ENCODE measurements at regions not wholly inside any gene's neighbourhood (a gene's known extent, or its start where the extent isn't known, plus 50 kb on each side); places are given as distances from the start of the nearest gene placed in this dataset.
"Not testable (repeated sequence)": the region's sequence is repeated elsewhere in the genome, so short reads cannot be mapped to it uniquely, and the experiment has no call there.

DNA sequence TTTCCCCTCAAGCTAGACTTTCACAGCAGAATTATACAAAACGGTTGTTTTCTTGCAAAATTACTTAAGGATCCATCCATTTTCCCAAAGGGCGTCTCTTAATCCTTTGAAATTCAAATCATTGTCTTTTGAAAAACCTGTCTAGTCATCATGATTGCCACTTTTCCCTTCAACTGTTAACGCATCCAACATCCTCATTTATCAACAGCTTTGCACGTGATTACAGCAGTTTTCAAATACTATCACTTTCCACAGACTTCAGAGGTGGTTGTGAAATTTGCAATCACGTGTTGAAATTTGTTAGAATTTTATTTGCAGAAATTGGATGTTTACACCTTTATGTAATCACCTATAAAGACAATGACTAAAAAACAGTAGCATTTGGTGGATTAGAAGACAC is 304.4 kb upstream of the SLC39A10 start:
- in situ Hi-C loops (cut with HindIII; ENCODE audit: low pct_ligation_motif_present, low pct_unique_long_range_greater_than_20kb, low sequenced_read_pairs), result no loop called here
- DNase-seq, result no peak

DNA sequence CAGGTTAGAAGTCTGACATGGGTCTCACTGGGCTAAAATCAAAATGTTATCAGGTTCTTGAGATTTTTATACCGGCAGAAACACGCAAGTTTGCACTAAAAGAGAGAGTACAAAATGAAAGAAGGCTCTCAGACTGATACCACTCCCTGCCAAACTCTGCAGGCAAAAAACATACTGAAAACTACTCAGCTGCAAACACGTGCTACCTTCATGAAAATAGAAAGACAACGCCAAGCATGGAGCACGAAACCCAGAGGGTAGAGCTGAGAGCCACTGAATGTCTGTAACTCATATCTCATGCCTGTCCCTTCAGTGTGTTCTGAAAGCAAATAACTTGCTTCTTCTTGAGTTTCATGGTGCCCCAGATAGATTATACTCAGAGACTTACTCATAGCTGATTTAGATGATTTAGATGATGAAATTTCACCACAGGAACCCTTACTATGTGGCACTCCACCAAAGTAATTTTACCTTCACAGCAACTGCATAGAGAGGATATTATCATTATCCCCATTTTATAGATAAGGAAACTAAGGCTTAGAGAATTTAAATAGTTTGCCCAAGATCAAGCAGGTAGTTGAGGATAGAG is 313.0 kb upstream of the SLC39A10 start:
- no peak for DNase-seq
- in situ Hi-C loops (cut with HindIII; ENCODE audit: low pct_ligation_motif_present, low pct_unique_long_range_greater_than_20kb, low sequenced_read_pairs), result no loop called here

DNA sequence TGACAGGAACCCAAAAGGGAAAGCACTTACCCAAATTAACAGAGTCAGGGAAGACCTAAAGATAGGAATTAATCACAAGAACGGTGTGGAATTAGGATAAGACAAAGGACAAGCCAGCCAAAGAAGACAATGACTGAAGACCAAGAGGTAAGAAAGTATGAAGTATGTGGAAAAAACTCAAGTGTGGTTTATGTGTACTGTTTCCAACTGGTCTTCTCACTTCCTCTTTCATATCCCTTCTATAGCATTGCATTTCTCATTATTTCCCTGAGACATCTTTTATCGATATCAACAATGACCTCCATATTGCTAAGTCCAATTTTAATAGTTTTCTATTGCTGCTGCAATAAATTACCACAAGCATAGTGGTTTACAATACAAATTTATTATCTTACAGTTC is 313.5 kb upstream of the SLC39A10 start:
- in situ Hi-C loops (cut with HindIII; ENCODE audit: low pct_ligation_motif_present, low pct_unique_long_range_greater_than_20kb, low sequenced_read_pairs), result no loop called here

DNA sequence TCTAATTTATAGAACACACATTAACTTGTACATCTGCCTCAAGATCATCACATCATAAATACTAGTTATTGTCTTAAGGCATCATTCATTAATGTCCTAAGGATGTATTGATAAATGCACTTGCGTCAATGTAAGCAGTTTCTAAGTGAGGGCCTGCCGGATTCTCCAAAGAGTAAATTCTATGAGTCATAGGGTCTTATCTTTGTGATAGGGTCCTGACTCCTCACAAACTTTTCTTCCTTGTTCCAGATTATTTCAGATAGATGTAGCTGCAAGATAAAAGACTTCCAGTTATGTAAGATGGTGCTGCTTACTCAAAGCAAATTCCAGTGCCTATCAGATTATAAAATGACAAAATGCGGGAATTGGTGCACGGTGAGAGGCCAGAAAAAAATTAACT is 315.0 kb upstream of the SLC39A10 start:
- in situ Hi-C loops (cut with HindIII; ENCODE audit: low pct_ligation_motif_present, low pct_unique_long_range_greater_than_20kb, low sequenced_read_pairs), result no loop called here
- DNase-seq, result no peak

More for the DNA sequence above, 313.5 kb upstream of the SLC39A10 start:
- DNase-seq, result no peak

DNA sequence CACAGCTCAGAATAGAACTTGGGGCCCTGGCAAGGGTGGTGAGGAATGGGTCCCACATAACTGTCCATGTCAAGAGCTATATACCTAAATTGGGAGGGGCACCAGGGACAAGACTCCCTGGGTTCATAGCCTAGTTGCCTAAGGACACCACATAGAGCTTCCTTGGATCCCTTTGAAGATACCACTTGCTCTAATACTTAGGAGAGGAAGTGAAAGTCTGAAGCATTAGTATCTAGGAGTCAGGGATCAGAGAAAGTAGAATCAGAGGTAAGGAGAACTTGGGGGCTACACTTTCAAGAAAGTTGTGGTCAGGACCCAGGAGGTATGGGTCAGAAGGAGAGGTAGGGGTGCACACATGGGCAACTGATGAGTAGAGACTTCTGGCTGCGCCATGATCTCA is 318.2 kb upstream of the SLC39A10 start:
- in situ Hi-C loops (cut with HindIII; ENCODE audit: low pct_ligation_motif_present, low pct_unique_long_range_greater_than_20kb, low sequenced_read_pairs), result no loop called here
- DNase-seq, result no peak

DNA sequence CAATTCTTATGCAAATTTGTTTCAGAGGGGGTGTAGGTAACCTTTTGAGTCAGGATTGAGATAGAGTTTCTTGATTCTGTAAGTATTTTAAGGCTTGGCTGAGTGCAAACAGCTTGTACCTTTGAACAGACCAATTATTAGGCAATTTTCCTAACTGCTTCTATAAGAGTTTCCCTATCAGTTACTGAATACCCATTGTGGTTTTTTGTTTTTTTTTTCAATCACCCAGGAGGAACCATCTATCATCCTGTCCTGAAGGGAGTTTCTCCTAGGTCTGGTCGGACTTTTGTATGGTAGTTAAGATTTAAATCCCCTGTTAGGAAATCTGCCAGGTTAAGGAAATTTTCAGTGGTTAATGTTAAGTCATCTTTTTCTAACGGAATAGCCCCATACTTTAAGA is 319.4 kb upstream of the SLC39A10 start:
- no peak for DNase-seq
- in situ Hi-C loops (cut with HindIII; ENCODE audit: low pct_ligation_motif_present, low pct_unique_long_range_greater_than_20kb, low sequenced_read_pairs), result no loop called here

DNA sequence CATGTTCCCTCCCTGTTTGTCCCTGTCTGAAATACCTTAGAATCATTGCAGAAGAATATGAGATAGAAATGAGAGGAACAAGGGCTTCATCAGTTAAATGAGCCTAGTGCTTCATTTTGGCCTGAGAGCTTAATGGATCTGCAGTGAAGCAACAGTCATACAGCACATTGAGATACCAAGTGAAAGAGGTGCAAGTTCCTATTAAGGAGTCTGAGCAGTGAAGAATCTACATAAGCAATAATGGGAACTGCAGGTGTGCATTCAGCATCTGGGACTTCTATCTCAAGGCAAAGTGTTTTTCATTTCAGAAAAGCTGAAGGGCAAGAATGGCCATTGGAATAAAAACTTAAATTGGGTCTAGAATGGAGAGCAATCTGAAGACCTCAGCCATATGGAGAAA is 323.2 kb upstream of the SLC39A10 start:
- DNase-seq, result no peak
- in situ Hi-C loops (cut with HindIII; ENCODE audit: low pct_ligation_motif_present, low pct_unique_long_range_greater_than_20kb, low sequenced_read_pairs), result no loop called here

DNA sequence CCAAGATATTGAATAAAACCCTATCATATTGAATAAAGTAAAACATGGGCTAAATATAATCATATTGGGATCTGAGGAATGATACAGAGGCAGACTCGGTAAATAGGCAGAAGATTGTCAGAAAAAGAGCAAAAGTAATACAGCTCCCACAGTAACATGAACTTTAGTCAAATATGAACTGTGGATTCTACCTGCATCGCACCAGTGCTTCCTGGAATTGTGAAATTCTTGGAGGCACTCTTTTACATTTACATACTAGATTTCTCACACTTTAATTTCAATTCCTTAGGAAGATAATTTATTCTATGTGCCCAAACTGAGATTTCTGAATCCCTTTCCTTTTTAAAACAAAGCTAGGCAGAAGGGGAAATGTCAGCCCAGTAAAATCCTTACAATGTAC is 325.1 kb upstream of the SLC39A10 start:
- no peak for DNase-seq
- in situ Hi-C loops (cut with HindIII; ENCODE audit: low pct_ligation_motif_present, low pct_unique_long_range_greater_than_20kb, low sequenced_read_pairs), result no loop called here

DNA sequence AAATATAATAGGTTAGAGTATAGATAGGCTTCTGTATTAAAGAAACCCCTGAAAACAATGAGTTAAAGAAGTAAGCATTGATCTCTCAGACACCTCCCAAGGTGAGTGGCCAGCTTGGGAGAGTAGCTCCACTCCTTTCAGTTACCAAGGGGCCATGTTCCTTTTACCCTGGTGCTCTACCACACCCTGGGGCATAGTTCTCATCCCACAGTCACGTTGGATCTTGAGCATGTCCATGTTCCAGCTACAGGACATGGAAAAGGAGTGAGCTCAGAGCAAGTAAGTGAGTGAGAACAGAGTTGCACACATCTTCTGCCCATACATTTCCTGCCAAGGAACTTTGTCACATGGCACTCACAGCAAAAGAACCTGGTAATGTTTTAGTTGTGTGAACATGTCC is 325.9 kb upstream of the SLC39A10 start:
- in situ Hi-C loops (cut with HindIII; ENCODE audit: low pct_ligation_motif_present, low pct_unique_long_range_greater_than_20kb, low sequenced_read_pairs), result no loop called here

DNA sequence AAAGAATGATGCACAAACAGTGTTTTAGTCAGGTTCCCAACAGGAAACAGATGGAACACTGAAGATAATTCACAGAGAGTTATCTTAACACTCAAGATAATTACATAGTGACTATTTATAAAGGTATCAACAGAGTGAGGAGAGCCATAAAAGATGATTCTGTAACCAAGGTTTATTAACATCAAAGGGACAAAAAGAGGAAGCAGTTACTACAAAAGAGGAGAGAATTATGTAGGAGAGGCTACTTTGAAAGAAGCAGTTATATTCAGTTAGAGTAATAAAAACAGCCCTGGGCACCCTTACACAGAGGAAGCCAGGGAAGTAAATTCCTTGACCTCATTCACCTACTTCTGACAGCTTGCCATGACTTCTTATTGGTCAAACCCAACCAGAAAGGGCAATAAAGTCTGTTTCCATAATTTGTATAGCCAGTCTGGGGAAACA is 326.5 kb upstream of the SLC39A10 start:
- in situ Hi-C loops (cut with HindIII; ENCODE audit: low pct_ligation_motif_present, low pct_unique_long_range_greater_than_20kb, low sequenced_read_pairs), result no loop called here

More for the DNA sequence above, 325.9 kb upstream of the SLC39A10 start:
- DNase-seq, result no peak

DNA sequence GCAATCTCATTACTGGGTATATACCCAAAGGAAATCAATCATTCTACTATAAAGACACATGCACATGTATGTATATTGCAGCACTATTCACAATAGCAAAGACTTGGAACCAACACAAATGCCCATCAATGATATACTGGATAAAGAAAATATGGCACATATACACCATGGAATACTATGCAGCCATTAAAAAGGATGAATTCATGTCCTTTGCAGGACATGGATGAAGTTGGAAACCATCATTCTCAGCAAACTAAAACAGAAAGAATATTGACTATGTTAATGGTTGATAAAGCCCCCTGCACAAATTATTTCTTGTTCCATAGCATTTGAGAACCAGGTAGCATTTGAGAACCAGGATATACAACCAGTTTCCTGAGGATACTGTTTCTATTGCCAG is 327.2 kb upstream of the SLC39A10 start:
- in situ Hi-C loops (cut with HindIII; ENCODE audit: low pct_ligation_motif_present, low pct_unique_long_range_greater_than_20kb, low sequenced_read_pairs); DNase-seq: not testable (repeated sequence)

More for the DNA sequence above, 326.5 kb upstream of the SLC39A10 start:
- DNase-seq, result no peak

DNA sequence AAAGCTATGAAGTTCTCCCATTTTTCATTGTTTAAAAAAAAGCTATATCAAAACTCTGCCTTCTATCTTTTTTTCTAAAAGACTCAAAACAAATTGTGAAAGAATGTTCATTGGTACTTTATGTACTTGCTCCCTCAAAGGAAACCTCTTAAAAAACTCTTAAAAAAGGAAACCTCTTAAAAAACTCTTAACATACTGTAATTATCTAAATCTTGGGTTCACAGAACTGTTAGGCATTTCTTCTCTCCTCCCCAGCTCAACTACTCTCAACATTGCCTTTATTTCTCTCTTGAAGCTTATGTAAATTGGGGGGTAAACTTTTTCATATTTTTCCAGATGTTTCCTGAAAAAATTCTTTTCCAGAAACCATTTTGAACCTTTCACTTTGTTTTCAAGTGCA is 330.5 kb upstream of the SLC39A10 start:
- in situ Hi-C loops (cut with HindIII; ENCODE audit: low pct_ligation_motif_present, low pct_unique_long_range_greater_than_20kb, low sequenced_read_pairs), result no loop called here
- no peak for DNase-seq

DNA sequence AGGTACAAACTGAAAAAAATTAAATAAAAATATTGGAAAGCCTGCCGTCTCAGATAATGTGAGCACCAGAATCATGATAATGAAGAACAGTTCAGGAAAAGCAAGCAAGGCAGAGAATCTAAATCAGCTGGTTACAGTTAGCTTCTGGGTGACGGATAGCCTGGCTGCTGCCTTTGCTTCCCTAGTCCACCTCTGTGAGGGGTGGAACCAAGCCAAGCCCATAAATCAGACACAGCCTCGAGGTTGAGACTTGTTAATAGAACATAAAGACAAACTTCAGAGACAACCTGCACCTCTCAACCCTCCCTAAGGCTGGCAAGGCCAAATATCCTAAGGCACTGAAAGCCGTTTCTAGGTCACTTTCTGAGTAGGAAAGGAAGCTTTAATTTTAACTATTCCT is 334.7 kb upstream of the SLC39A10 start:
- in situ Hi-C loops (cut with HindIII; ENCODE audit: low pct_ligation_motif_present, low pct_unique_long_range_greater_than_20kb, low sequenced_read_pairs), result no loop called here
- DNase-seq, result no peak

DNA sequence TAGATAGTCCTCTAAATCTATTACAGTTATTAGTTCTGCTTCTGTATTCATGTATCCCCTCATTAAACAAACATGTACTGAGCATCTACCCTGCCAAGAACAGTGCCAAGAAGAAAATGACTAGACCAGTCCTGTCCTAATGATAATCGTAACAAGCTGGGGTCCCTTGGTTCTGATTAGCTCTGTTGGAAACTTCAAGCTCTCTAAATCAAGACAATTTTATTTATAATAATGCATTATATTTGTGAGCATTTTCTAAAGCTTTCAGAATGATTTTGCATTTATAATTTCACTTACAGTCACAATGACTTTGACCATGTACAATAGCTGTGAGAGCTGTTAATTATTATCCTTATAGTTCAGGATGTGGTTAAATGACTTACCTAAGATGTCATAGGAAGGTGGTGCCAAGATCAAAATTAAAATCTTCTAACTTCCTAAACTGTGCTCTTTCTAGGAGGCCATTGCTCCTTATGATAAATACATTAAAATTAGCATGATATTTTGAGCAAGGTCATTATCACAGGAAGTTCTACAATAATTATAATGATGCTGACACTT is 336.5 kb upstream of the SLC39A10 start:
- DNase-seq, result peak; percentile 61
- in situ Hi-C loops (cut with HindIII; ENCODE audit: low pct_ligation_motif_present, low pct_unique_long_range_greater_than_20kb, low sequenced_read_pairs), result no loop called here

DNA sequence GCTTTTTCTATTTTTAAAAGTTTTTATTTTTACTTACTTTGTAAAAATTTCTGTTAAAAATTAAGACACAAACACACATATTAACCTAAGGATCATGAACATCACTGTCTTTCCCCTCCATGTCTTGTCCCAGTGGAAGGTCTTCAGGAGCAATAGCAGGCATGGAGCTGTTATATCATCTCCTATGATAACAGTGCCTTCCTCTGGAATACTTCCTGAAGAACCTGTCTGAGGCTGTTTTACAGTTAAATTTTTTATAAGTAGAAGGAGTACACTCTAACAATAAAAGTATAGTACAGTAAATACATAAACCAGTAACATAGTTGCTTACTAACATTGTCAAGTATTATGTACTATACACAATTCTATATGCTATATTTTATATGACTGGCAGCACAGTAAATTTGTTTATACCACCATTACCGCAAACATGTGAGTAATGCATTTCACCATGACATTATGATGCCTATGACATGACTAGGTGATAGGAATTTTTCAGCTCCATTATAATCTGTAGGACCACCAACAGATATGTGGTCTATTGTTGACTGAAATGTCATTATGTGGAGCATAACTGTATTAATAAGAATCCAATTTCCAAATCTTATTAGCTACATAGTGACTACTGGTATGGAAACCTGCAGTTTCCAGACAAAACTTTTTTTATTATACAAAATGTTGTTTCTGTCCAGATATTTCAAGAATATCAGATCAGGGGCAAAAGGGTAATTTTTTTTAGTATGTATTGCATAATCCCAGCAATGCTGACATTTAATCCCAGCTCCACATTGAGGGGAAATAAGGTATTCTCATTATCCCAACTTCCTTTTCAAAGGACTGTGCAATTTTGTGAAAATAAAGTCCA is 337.2 kb upstream of the SLC39A10 start:
- in situ Hi-C loops (cut with HindIII; ENCODE audit: low pct_ligation_motif_present, low pct_unique_long_range_greater_than_20kb, low sequenced_read_pairs), result no loop called here
- peak; percentile 11 for DNase-seq

DNA sequence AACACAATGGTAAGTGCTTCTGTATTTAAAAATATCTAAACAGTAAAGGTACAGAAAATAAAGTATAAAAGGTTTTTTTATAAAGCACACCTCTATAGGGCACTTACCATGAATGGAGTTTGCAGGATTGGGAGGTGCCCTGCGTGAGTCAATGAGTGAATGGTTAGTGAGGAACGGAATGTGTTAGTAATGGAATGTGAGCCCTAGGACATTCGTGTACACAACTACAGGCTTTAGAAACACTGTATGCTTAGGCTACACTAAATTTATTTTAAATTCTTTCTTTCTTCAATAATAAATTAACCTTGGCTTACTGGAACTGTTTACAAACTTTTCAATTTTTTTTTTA is 337.9 kb upstream of the SLC39A10 start:
- in situ Hi-C loops (cut with HindIII; ENCODE audit: low pct_ligation_motif_present, low pct_unique_long_range_greater_than_20kb, low sequenced_read_pairs), result no loop called here
- DNase-seq, result peak; percentile 67

DNA sequence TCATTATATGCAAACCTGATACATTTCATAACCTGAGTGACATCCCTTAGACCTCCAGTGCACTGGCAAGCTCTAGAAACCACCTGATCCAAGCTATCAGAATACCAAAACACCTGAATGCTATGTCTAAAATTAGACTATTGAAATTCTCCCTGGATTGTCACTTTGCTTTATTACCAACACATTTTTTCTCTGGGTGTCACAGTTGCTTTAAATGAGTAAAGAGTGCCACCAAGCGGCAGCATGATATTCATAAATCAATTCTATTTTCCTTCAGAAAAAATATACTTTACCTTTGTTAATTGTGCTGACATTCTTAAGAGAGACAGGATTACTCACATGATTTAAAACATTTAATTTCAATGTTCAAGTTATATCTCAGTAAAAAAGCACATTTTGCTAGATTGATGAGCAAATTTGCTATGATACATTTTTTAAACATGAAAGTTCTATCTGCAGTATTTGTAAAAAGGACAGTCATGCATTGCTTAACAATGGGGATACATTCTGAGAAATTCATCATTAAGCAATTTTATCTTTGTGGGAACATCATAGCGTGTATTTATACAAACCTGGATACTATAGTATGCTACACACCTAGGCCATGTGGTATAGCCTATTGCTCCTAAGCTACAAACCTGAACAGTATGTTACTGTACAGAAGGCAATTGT is 338.4 kb upstream of the SLC39A10 start:
- peak; percentile 65 for DNase-seq
- in situ Hi-C loops (cut with HindIII; ENCODE audit: low pct_ligation_motif_present, low pct_unique_long_range_greater_than_20kb, low sequenced_read_pairs), result no loop called here

DNA sequence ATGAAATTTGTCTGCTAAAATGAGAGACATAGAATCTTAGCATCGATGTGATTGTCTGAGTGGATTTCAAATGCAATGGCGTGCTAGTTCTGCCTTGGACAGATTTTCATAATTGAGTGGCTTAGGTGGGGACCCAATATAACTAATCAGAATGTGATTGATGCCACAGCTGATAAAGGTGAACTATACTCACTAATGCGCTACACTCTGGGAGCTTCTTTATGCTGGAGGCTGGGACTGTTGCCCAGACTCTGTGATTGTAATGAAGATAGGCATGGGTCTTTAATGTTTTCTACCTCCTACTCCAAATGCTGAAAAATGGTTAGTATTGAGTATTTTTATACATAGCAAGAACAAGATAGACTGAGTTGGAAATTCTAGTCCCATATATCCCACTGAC is 339.5 kb upstream of the SLC39A10 start:
- in situ Hi-C loops (cut with HindIII; ENCODE audit: low pct_ligation_motif_present, low pct_unique_long_range_greater_than_20kb, low sequenced_read_pairs), result no loop called here
- no peak for DNase-seq

DNA sequence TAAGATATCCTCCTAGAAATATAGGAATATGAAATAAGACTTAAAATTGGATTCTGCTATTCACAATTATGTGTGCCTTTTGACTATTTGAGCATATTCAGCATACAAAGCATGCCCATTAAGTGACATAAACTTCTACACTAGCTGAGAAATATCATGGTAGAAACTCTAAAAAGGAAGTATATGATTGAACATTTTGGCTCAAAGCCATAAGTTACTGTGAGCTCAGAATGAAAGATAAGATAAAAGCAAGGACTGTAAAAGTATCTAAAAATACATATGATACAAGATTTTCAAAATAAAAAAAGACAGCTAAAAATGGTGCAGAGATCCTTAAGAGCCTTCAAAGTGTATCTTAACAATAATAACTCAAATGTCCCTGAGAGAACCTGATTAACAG is 340.5 kb upstream of the SLC39A10 start:
- in situ Hi-C loops (cut with HindIII; ENCODE audit: low pct_ligation_motif_present, low pct_unique_long_range_greater_than_20kb, low sequenced_read_pairs), result no loop called here
- DNase-seq, result no peak

Data from ACHN (cell line).